Adrenal gland (tissue), 9 donors: ENCODE measurements at regions not wholly inside any gene's neighbourhood (a gene's known extent, or its start where the extent isn't known, plus 50 kb on each side); places are given as distances from the start of the nearest gene placed in this dataset.
A peak's percentile ranks its signal among the peaks of the same experiment; 100 is the strongest.

Experiments used
- DNase-seq, 7 donors: peaks; one replicate each; pipeline ENCODE4 v3.0.0-alpha.2; 2019 to 2020
- H3K27ac ChIP-seq, 5 donors: fragments of 200-600 bp; sonication (generic) in 4 of 5; 1 replicate in 3 of 5; 2 replicates in 2 of 5; pipeline versions ENCODE4 v1.5.1 to v1.8.0; 2016 to 2020; ENCODE audit warnings: mild to moderate bottlenecking in 1 of 5
- H3K27me3 ChIP-seq: fragments of 200-600 bp; 2 replicates; pipeline ENCODE4 v1.8.0; 2021
- H3K36me3 ChIP-seq, 2 donors: fragments of 200-600 bp; replicated peaks in 1 of 2; 1 replicate in 1 of 2; 2 replicates in 1 of 2; pipeline versions ENCODE4 v1.5.1 to v1.8.0; 2018 to 2022
- H3K4me1 ChIP-seq, 2 donors: fragments of 200-600 bp; replicated peaks in 1 of 2; 1 replicate in 1 of 2; 2 replicates in 1 of 2; pipeline versions ENCODE4 v1.5.1 to v1.8.0; 2018 to 2021
- H3K4me3 ChIP-seq, 4 donors: fragments of 200-600 bp; sonication (generic) in 3 of 4; one replicate each; pipeline ENCODE4 v1.5.1; 2016 to 2018
- H3K9me3 ChIP-seq, 3 donors: fragments of 200-600 bp; sonication (generic) in 1 of 3; replicated peaks in 1 of 3; 1 replicate in 2 of 3; 2 replicates in 1 of 3; pipeline versions ENCODE4 v1.5.1 to v1.8.0; 2016 to 2021
- CTCF ChIP-seq, 6 experiments: fragments of 450-650 bp in 4 of 6; fragments of 200-600 bp in 2 of 6; sonication (generic) in 1 of 6; IDR thresholded peaks; 1 replicate in 5 of 6; 2 replicates in 1 of 6; pipeline versions ENCODE4 v1.5.1 to v1.8.0; 2016 to 2021; ENCODE audit warnings: antibody characterized with exemption in 6 of 6, mild to moderate bottlenecking in 2 of 6, moderate library complexity in 1 of 6
- POLR2A ChIP-seq, 2 donors: fragments of 450-650 bp; IDR thresholded peaks; one replicate each; pipeline ENCODE4 v1.6.1; 2017; ENCODE audit warnings: antibody characterized with exemption in 2 of 2, mild to moderate bottlenecking in 2 of 2, moderate library complexity in 1 of 2
- WGBS, 4 donors: extraction: QIAGEN DNeasy Blood & Tissue Kit in 2 of 4; methylation state at CpG; one replicate each; pipeline versions ENCODE4 v1.1.5 to v1.1.7; 2013 to 2017; 5-methylcytosine and 5-hydroxymethylcytosine counted together
- intact Hi-C, 2 donors: fragments of 100-400 bp; cut with DNase I; formaldehyde crosslinking; loops; one replicate each; pipeline versions ENCODE4 v1.14.1 to v1.15.0; 2022 to 2023
- small RNA-seq, 2 donors: library from RNA; depleted of rRNA; stranded (forward); fragments of <200 nt; gene quantifications; one replicate each; pipeline ENCODE3, GENCODE V24; 2016
- donor health status: healthy with polysubstance abuse.
- donor health status: Bipolar disorder and iron deficiency.
- donor health status: DM: yes; HTN: yes; CAD: no.
- donor health status: DM: no; HTN: no; CAD: no.
- donor health status: DM: no; HTN: no; CAD: no.

DNA sequence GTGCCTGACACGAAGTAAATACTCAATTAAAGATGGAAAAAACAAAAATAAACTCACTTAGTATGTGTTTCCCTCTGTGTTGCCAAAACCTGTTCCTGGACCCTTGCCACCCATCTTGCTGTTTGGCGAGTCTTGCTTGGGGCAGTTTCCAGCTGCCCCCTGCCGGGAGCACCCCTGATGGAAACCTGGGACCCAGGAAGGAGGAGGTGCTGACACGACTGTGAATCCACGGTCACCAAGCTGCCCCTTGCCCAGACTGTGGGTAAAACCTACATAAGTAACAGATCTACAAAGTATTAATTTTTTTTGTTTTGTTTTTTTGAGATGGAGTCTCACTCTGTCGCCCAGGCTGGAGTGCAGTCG, 50.1 kb upstream of the SIAH1 start:
- intact Hi-C loops = no loop called here
- H3K4me3 ChIP-seq = no peak overlapping the region
- no peaks in the 10 kb centered on the region for H3K9me3 ChIP-seq
- WGBS, 4 donors = 74 to 83% (median 78%) methylated on average over 7 of the region's 7 CpGs
- H3K4me1 ChIP-seq = no peaks in the 10 kb centered on the region
- no peaks in the 10 kb centered on the region for H3K36me3 ChIP-seq
- no peak for DNase-seq
- TF ChIP-seq POLR2A (IDR thresholded peaks at IDR 0.05) (no peak), CTCF (IDR thresholded peaks at IDR 0.05) (no peak)
- no peaks in the 10 kb centered on the region for H3K27me3 ChIP-seq
- H3K27ac ChIP-seq = peak overlapping the region in 1 of 5 donors; percentile 78

Small RNA genes lying in the stretch of these regions (small RNA-seq; reads per million reads assigned to genes)
- gene AC026470.1 = 0 reads per million in 2 donors
